ENCODE measurements at regions not wholly inside any gene's neighbourhood (a gene's known extent, or its start where the extent isn't known, plus 50 kb on each side); places are given as distances from the start of the nearest gene placed in this dataset.

DNA sequence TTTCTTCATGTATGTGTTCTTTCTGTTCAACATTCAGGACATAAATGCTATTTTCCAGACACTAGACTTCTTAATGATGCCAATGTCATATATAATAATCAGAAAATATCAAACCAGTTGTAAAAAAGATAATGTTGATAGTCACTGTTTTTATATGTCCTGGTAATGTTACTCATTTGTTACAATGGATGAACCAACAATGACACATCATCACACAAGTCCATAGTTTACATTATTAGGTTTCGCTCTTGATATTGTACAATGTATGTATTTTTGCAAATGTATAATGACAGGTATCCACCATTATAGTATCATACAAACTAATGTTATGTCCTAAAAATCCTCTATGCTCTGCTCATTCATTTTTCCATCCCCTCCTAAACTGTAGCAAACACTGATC is 243.8 kb upstream of the CDIN1 start:
- no peak for TF ChIP-seq CTCF (IDR thresholded peaks at IDR 0.05)
- TF ChIP-seq POLR2A (IDR thresholded peaks at IDR 0.05): no peak

Data from lower leg skin (tissue), 3 donors.